Effector memory CD4-positive, alpha-beta T cell (primary cell): ENCODE measurements at regions not wholly inside any gene's neighbourhood (a gene's known extent, or its start where the extent isn't known, plus 50 kb on each side); places are given as distances from the start of the nearest gene placed in this dataset.
"Not testable (repeated sequence)": the region's sequence is repeated elsewhere in the genome, so short reads cannot be mapped to it uniquely, and the experiment has no call there.

Experiments used
- DNase-seq, 3 donors: peaks; one replicate each; pipeline ENCODE4 v3.0.0-alpha.2; 2020
- H3K27ac ChIP-seq: 2 replicates; pipeline ENCODE4 v1.7.0; 2013; ENCODE audit warnings: mild to moderate bottlenecking, low read length, moderate library complexity; ENCODE audit not compliant: insufficient read depth, poor library complexity, severe bottlenecking
- H3K27me3 ChIP-seq: replicated peaks from 2 replicates; pipeline ENCODE4 v1.7.0; 2013; ENCODE audit warnings: mild to moderate bottlenecking, low read length; ENCODE audit not compliant: insufficient read depth, control insufficient read depth, poor library complexity, severe bottlenecking
- H3K36me3 ChIP-seq: 2 replicates; pipeline ENCODE4 v1.7.0; 2013; ENCODE audit warnings: mild to moderate bottlenecking, low read length, moderate library complexity; ENCODE audit not compliant: control insufficient read depth, insufficient read depth
- H3K4me1 ChIP-seq: 2 replicates; pipeline ENCODE4 v1.7.0; 2013; ENCODE audit warnings: low read length, mild to moderate bottlenecking; ENCODE audit not compliant: control insufficient read depth, insufficient read depth, poor library complexity, severe bottlenecking
- H3K4me3 ChIP-seq: 2 replicates; pipeline ENCODE4 v1.7.0; 2013; ENCODE audit warnings: low read length, low read depth, mild to moderate bottlenecking; ENCODE audit not compliant: insufficient read depth, poor library complexity, severe bottlenecking
- H3K9me3 ChIP-seq: 2 replicates; pipeline ENCODE4 v1.7.0; 2013; ENCODE audit warnings: mild to moderate bottlenecking, low read length, moderate library complexity; ENCODE audit not compliant: control insufficient read depth

DNA sequence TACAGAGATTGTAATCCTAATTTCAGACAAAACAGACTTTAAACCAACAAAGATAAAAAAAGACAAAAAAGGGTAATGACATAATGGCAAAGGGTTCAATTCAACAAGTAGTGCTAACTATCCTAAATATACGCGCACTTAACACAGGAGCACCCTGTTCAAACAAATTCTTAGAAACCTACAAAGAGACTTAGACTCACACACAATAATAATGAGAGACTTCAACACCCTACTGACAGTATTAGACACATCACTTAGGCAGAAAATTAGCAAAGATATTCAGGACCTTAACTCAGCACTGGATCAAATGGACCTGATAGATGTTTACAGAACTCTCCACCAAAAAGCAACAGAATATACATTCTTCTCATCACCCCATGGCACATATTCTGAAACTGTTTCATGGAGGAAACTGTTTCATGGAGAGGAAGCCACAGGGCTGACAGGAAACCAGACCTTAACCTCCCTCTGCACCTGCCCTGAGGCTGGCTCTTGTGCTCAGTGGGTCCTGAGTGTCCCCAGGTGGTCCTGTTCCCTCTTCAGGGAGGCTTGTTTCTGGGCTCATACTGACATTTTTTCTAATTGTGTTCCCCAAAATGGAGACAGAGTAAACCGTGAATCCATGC is 54.7 kb downstream of the OR4M2 start:
- not testable (repeated sequence) for H3K4me1 ChIP-seq, DNase-seq, H3K27me3 ChIP-seq

DNA sequence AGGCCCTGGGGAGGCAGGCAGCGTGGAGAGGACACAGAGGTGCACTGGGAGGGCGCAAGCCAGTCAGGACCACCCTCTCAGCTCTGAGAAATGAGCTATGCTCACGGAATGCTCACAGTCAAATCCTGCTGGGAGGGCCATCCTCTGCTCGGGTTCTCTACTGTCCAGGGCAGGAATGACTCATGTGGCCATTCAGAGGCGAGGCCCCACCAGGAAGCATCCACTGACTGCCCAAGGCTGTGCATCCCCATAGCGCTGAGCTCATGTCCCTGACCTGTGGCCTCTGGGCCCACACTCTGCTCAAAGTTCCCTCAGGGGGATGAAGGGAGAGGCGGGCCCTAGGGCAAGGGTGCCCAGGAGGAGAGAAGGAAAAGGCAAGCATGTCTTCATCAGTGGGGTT is 57.2 kb downstream of the OR4M2 start:
- not testable (repeated sequence) for H3K4me3 ChIP-seq, DNase-seq, H3K27ac ChIP-seq, H3K9me3 ChIP-seq, H3K36me3 ChIP-seq, H3K4me1 ChIP-seq, H3K27me3 ChIP-seq

More for the DNA sequence above, 54.7 kb downstream of the OR4M2 start:
- not testable (repeated sequence) for H3K4me3 ChIP-seq, H3K36me3 ChIP-seq, H3K9me3 ChIP-seq, H3K27ac ChIP-seq

DNA sequence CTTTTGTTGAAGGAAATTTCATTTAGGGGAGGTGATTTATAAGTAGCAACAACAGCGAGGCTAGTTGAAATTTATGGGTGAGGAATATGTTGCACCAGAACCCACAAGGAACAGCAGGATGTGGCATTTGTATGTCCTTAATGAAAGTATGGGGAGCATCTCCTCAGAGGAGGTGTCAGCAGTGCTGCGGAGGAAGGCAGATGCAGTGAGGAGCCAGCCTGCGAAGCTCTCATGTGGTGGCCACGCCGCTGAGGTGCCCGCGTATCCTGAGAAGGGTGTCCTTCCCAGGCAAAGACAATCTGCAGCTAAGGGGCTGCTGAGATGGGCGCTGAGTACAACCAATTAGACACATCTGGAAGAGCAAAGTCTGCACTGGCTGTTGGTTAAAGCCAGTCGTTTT is 60.8 kb downstream of the OR4M2 start:
- H3K4me1 ChIP-seq, H3K9me3 ChIP-seq, DNase-seq, H3K36me3 ChIP-seq, H3K4me3 ChIP-seq, H3K27me3 ChIP-seq, H3K27ac ChIP-seq: not testable (repeated sequence)

DNA sequence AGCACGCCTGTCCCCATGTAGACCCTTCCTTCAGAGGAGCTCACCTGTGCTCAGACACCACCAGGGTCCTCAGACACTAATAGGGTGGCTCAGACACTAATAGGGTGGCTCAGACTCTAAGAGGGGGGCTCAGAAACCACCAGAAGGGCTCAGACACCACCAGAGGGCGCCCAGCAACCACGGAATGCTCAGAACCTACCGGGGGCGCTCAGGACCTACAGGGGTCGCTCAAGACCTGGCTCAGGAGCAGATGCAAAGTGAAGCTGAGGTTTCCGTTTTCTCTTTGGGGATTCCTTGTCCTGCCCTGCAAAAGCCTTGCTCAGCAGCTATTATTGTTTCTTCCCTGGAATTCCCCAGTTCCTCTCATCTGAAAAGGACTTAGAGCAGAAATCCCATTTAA is 67.8 kb downstream of the OR4M2 start:
- not testable (repeated sequence) for H3K27me3 ChIP-seq, H3K4me1 ChIP-seq, H3K4me3 ChIP-seq, H3K27ac ChIP-seq, H3K36me3 ChIP-seq, H3K9me3 ChIP-seq, DNase-seq

DNA sequence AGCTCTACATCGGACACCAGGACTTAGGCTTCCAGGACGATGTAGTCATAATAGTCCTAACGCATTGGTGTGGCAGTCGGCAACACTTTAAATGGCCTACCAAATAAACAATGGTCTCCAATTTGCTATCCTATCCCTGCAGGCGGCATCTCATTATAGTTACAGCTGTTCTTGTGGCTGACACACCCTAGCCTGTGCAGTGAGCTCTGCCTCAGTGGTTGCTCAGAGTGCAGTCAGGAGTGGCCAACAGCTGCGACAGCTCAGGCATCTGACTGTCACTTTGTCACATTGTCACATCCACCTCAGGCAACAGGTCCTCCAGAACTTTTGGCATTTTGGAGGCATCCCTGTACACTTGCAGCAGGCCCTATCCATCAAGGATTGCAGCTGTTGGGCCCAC is 77.9 kb downstream of the OR4M2 start:
- not testable (repeated sequence) for H3K27me3 ChIP-seq, H3K4me1 ChIP-seq, H3K4me3 ChIP-seq, H3K9me3 ChIP-seq, H3K36me3 ChIP-seq, H3K27ac ChIP-seq, DNase-seq

DNA sequence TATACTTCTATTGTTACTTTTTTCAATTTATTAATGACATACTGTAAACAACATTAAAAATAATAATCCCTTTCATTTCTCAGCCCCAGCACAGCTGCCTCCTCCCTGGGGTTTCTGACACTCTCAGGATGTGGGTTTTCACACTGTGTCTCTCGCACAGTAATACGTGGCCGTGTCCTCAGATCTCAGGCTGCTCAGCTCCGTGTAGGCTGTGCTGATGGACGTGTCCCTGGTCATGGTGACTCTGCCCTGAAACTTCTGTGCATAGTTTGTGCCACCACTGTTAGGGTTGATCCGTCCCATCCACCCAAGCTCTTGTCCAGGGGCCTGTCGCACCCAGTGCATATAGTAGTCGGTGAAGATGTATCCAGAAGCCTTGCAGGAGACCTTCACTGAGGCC is 80.0 kb downstream of the OR4M2 start:
- H3K4me1 ChIP-seq, H3K4me3 ChIP-seq, H3K27ac ChIP-seq, H3K36me3 ChIP-seq, H3K27me3 ChIP-seq, DNase-seq, H3K9me3 ChIP-seq: not testable (repeated sequence)

DNA sequence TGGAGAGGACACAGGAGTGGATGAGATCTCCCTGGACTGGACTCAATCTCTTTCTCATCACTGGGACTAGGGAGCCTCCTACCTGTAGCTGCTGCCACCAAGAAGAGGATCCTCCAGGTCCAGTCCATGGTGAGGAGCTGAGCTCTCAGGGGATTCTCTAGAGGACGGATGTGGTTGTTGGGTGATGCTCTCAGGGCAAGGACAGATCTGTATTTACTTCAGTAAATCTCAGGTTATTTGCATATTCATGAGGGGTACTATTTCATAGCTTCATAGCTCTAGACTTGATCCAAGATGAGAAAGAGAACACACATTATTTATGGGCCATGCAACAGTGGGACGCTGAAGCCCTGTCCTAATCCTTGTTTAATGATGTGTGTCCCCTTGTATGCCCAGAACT is 80.4 kb downstream of the OR4M2 start:
- not testable (repeated sequence) for H3K9me3 ChIP-seq, H3K27ac ChIP-seq, H3K36me3 ChIP-seq, H3K4me3 ChIP-seq, DNase-seq, H3K27me3 ChIP-seq, H3K4me1 ChIP-seq

DNA sequence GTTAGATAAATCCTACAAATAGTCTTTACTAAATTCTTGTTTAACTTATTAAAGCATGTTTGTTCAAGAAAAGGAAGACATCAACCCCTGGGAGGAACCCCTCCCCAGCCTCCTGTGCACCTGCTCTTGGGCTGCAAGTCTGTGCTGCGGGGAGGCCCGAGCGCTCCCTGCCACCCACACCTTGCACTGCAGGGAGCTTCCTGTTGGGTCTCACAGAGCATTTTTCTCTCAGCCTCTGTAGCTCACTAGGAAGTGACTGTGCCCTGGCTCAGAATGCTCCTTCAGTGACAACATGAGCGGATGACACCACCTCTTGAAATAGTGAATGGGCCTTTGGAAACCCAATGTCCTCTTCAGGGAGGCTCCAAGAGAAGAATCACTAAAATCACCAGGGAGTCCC is 81.1 kb downstream of the OR4M2 start:
- DNase-seq, H3K36me3 ChIP-seq, H3K27ac ChIP-seq, H3K4me3 ChIP-seq, H3K4me1 ChIP-seq, H3K9me3 ChIP-seq, H3K27me3 ChIP-seq: not testable (repeated sequence)

DNA sequence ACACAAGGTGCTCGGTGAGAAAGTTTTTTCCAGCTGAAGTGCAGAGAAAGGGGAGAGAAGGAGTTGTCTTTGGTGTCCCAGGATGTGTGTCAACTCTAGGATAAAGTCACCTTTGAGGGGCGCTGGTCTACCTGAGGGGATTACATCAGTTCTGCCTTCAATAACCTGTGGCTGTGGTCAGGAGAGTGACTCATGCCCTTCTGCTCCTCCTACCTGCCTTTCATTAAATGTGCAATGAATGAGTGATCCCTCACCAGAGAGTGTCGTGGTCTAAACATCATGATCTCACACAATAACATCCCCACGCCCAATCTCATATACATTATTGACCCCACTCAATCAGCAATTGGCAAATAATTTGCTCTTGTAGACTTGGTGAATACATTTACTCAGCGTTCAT is 83.4 kb downstream of the OR4M2 start:
- H3K27ac ChIP-seq, H3K27me3 ChIP-seq, DNase-seq, H3K4me1 ChIP-seq, H3K9me3 ChIP-seq, H3K36me3 ChIP-seq, H3K4me3 ChIP-seq: not testable (repeated sequence)

DNA sequence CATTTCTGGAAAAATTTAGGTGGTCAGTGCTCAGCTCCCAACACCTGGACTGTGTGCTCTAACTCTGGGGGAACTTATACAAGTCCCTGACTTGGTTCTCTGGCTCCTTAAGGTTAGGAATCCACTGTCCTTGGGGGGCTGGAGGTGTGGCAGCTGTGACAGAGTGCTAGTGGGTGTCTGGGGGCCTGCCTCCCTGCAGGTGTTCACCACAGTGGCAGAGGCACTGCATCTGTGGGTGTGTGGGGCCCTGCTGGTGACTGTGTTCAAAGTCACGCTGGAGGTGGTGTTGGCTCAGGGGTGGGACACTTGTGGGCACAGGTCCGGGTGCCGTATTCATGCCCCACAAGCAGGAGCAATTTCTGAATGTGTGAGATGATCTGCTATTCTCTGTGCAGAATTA is 87.2 kb downstream of the OR4M2 start:
- not testable (repeated sequence) for H3K9me3 ChIP-seq, H3K4me3 ChIP-seq, DNase-seq, H3K27ac ChIP-seq, H3K36me3 ChIP-seq, H3K27me3 ChIP-seq, H3K4me1 ChIP-seq
